ENCODE measurements at regions not wholly inside any gene's neighbourhood (a gene's known extent, or its start where the extent isn't known, plus 50 kb on each side); places are given as distances from the start of the nearest gene placed in this dataset.

GRCh38 chr17:54117452-54117851, 294.7 kb downstream of the KIF2B start:
- H3K9ac ChIP-seq (ENCODE audit: low read length), result no peak overlapping the region
- no peak overlapping the region for H3K4me3 ChIP-seq (ENCODE audit: low read length)
- no peak for TF ChIP-seq TAF1 (IDR thresholded peaks at IDR 0.05; ENCODE audit: low read depth)
- no peak for TF ChIP-seq CTCF (IDR thresholded peaks at IDR 0.05; ENCODE audit: poor library complexity, severe bottlenecking)
- TF ChIP-seq EZH2 (IDR thresholded peaks at IDR 0.05; ENCODE audit: borderline replicate concordance, insufficient read depth, low read length, poor library complexity, severe bottlenecking), result no peak
- no peaks in the 10 kb centered on the region for H3K79me2 ChIP-seq (replicated peaks; ENCODE audit: insufficient read depth, low read length)
- no peaks in the 10 kb centered on the region for H3K27me3 ChIP-seq (ENCODE audit: insufficient read depth, low read depth, low read length)
- H3K9me2 ChIP-seq (ENCODE audit: insufficient read depth, low read length), result no peaks in the 10 kb centered on the region
- no peaks in the 10 kb centered on the region for H3K9me3 ChIP-seq (ENCODE audit: low read length)
- no peak overlapping the region for H3K4me2 ChIP-seq (ENCODE audit: low read length)
- H3K36me3 ChIP-seq (ENCODE audit: insufficient read depth, low read length), result no peaks in the 10 kb centered on the region
- H3F3A ChIP-seq (ENCODE audit: insufficient read depth, low read length, poor library complexity, severe bottlenecking), result no peaks in the 10 kb centered on the region
- no peak overlapping the region for H3K27ac ChIP-seq (ENCODE audit: low read length)
- H2AFZ ChIP-seq (ENCODE audit: low read depth, low read length), result no peak overlapping the region
- no peaks in the 10 kb centered on the region for H4K20me1 ChIP-seq (ENCODE audit: insufficient read depth)

GRCh38 chr17:54124456-54124855, 301.7 kb downstream of the KIF2B start:
- Histone ChIP-seq H3K9ac (ENCODE audit: low read length) (no peak overlapping the region), H3K36me3 (ENCODE audit: insufficient read depth, low read length) (no peaks in the 10 kb centered on the region), H3K79me2 (replicated peaks; ENCODE audit: insufficient read depth, low read length) (no peaks in the 10 kb centered on the region), H3F3A (ENCODE audit: insufficient read depth, low read length, poor library complexity, severe bottlenecking) (no peaks in the 10 kb centered on the region), H3K9me3 (ENCODE audit: low read length) (no peaks in the 10 kb centered on the region), H3K4me2 (ENCODE audit: low read length) (no peak overlapping the region), H3K27me3 (ENCODE audit: insufficient read depth, low read depth, low read length) (no peaks in the 10 kb centered on the region), H3K4me3 (ENCODE audit: low read length) (no peak overlapping the region), H4K20me1 (ENCODE audit: insufficient read depth) (no peaks in the 10 kb centered on the region), H3K9me2 (ENCODE audit: insufficient read depth, low read length) (no peaks in the 10 kb centered on the region), H2AFZ (ENCODE audit: low read depth, low read length) (no peak overlapping the region), H3K27ac (ENCODE audit: low read length) (no peak overlapping the region)
- TF ChIP-seq RAD21 (conservative IDR thresholded peaks at IDR 0.05) (no peak), MXI1 (conservative IDR thresholded peaks at IDR 0.05; ENCODE audit: poor library complexity, severe bottlenecking) (no peak), POLR2AphosphoS5 (IDR thresholded peaks at IDR 0.05) (no peak), REST (IDR thresholded peaks at IDR 0.05; ENCODE audit: borderline replicate concordance) (no peak), EZH2 (IDR thresholded peaks at IDR 0.05; ENCODE audit: borderline replicate concordance, insufficient read depth, low read length, poor library complexity, severe bottlenecking) (no peak), EP300 (conservative IDR thresholded peaks at IDR 0.05; ENCODE audit: poor library complexity, severe bottlenecking) (no peak), TAF1 (IDR thresholded peaks at IDR 0.05; ENCODE audit: low read depth) (no peak), SMC3 (conservative IDR thresholded peaks at IDR 0.05; ENCODE audit: poor library complexity) (no peak), CTCF (IDR thresholded peaks at IDR 0.05; ENCODE audit: poor library complexity, severe bottlenecking) (no peak)
